ENCODE measurements at regions not wholly inside any gene's neighbourhood (a gene's known extent, or its start where the extent isn't known, plus 50 kb on each side); places are given as distances from the start of the nearest gene placed in this dataset.

- TF ChIP-seq CTCF (IDR thresholded peaks at IDR 0.05): no peak
- no peak for TF ChIP-seq POLR2A (IDR thresholded peaks at IDR 0.05)
Observed at GRCh38 chrX:147838465-147839131, 73.1 kb upstream of the FMR1 start.

Data from uterus (tissue), 2 donors.